Caco-2 (cell line): ENCODE measurements at regions not wholly inside any gene's neighbourhood (a gene's known extent, or its start where the extent isn't known, plus 50 kb on each side); places are given as distances from the start of the nearest gene placed in this dataset.

Experiments
- BruUV-seq: library from RNA; stranded (reverse); fragments of 400-500 nt; replicated peaks from 2 replicates; lab custom pipeline; 2021; lab: Mats Ljungman, UMichigan
- CTCF ChIA-PET: fragments of 300-600 bp; sonication (Branson Sonifier 250); formaldehyde crosslinking; loops from one replicate; lab custom pipeline; 2022; ENCODE audit warnings: antibody characterized with exemption; lab: Charles Lee
- POLR2A ChIA-PET: fragments of 300-600 bp; sonication (Branson Sonifier 250); formaldehyde crosslinking; loops from one replicate; lab custom pipeline; 2022; ENCODE audit warnings: antibody characterized with exemption; lab: Charles Lee
- DNase-seq, 2 experiments: peaks; one replicate each; pipeline versions ENCODE4 v3.0.0 to v3.0.0-alpha.2; 2020 to 2022
- H3K27me3 ChIP-seq: replicated peaks from 2 replicates; pipeline ENCODE4 v1.6.0; 2011; ENCODE audit warnings: low read length; ENCODE audit not compliant: control insufficient read depth, insufficient read depth
- H3K36me3 ChIP-seq: 2 replicates; pipeline ENCODE4 v1.5.1; 2011; ENCODE audit warnings: low read length; ENCODE audit not compliant: control insufficient read depth, insufficient read depth
- H3K4me1 ChIP-seq: fragments of 250-450 bp; sonication (Bioruptor Pico); 2 replicates; pipeline ENCODE4 v1.5.1; 2020; ENCODE audit warnings: mild to moderate bottlenecking
- H3K4me3 ChIP-seq: 2 replicates; pipeline ENCODE4 v1.5.1; 2011; ENCODE audit warnings: low read depth, mild to moderate bottlenecking, control low read depth, low read length
- H3K9me3 ChIP-seq: fragments of 250-450 bp; sonication (Bioruptor Pico); 2 replicates; pipeline ENCODE4 v1.5.1; 2020; ENCODE audit warnings: mild to moderate bottlenecking, moderate library complexity
- H3K27ac Mint-ChIP-seq: one replicate; pipeline ENCODE4 v1.8.0; 2022; ENCODE audit warnings: mixed read lengths; ENCODE audit not compliant: unreplicated experiment
- H3K27me3 Mint-ChIP-seq: one replicate; pipeline ENCODE4 v1.8.0; 2022; ENCODE audit warnings: mixed read lengths; ENCODE audit not compliant: insufficient read depth, unreplicated experiment
- H3K36me3 Mint-ChIP-seq: one replicate; pipeline ENCODE4 v1.8.0; 2022; ENCODE audit warnings: mild to moderate bottlenecking, mixed read lengths; ENCODE audit not compliant: insufficient read depth, unreplicated experiment
- H3K4me1 Mint-ChIP-seq: one replicate; pipeline ENCODE4 v1.8.0; 2022; ENCODE audit warnings: low read depth, mixed read lengths; ENCODE audit not compliant: unreplicated experiment
- H3K4me3 Mint-ChIP-seq: one replicate; pipeline ENCODE4 v1.8.0; 2022; ENCODE audit warnings: mild to moderate bottlenecking, moderate library complexity, mixed read lengths; ENCODE audit not compliant: unreplicated experiment
- H3K9me3 Mint-ChIP-seq: one replicate; pipeline ENCODE4 v1.8.0; 2022; ENCODE audit warnings: mixed read lengths; ENCODE audit not compliant: unreplicated experiment
- CTCF ChIP-seq, 2 experiments: fragments of 200-600 bp in 1 of 2; IDR thresholded peaks; 1 replicate in 1 of 2; 2 replicates in 1 of 2; pipeline versions ENCODE4 v1.5.1 to v1.8.0; 2011 to 2022; ENCODE audit warnings: antibody characterized with exemption in 1 of 2, control low read depth in 1 of 2, inconsistent platforms in 1 of 2, low read depth in 1 of 2, low read length in 1 of 2, mild to moderate bottlenecking in 1 of 2, moderate library complexity in 1 of 2; ENCODE audit not compliant: insufficient read depth in 1 of 2, severe bottlenecking in 1 of 2, unreplicated experiment in 1 of 2
- intact Hi-C: fragments of 100-400 bp; cut with micrococcal nuclease; formaldehyde crosslinking; loops from one replicate; pipeline ENCODE4 v1.10.0; 2022; ENCODE audit not compliant: unreplicated experiment

GRCh38 chr2:37775908-37776250 lies 104.4 kb upstream of the CDC42EP3 start:
- intact Hi-C loops = loop anchor here (2.0 kb wide), 1 partner anchor 27 kb away; no protein-coding TSS in a partner anchor
- no peak overlapping the region for H3K4me3 ChIP-seq
- peaks cover 64% of the 10 kb centered on the region for H3K4me1 ChIP-seq
- Mint-ChIP-seq H3K27ac (peak overlapping the region; percentile 58), H3K4me3 (no peak overlapping the region), H3K4me1 (peaks cover 66% of the 10 kb centered on the region), H3K27me3 (no peaks in the 10 kb centered on the region), H3K9me3 (peaks cover 25% of the 10 kb centered on the region), H3K36me3 (peaks cover 11% of the 10 kb centered on the region)
- ChIA-PET POLR2A (no interaction called here), CTCF (no interaction called here)
- no peak for TF ChIP-seq CTCF (IDR thresholded peaks at IDR 0.05; ENCODE audit: insufficient read depth in 1 of 2, low read depth in 1 of 2, low read length in 1 of 2, severe bottlenecking in 1 of 2, unreplicated experiment in 1 of 2)
- no TSS peak for BruUV-seq
- DNase-seq = peak in 1 of 2 experiments; percentile 20
- H3K27me3 ChIP-seq = no peaks in the 10 kb centered on the region
- H3K9me3 ChIP-seq = no peaks in the 10 kb centered on the region
- no peaks in the 10 kb centered on the region for H3K36me3 ChIP-seq

GRCh38 chr2:37776487-37776886 lies 105.0 kb upstream of the CDC42EP3 start:
- peaks cover 19% of the 10 kb centered on the region for H3K9me3 Mint-ChIP-seq
- H3K4me1 Mint-ChIP-seq = peaks cover 68% of the 10 kb centered on the region
- Histone ChIP-seq H3K9me3 (no peaks in the 10 kb centered on the region), H3K27me3 (no peaks in the 10 kb centered on the region), H3K36me3 (no peaks in the 10 kb centered on the region), H3K4me1 (peaks cover 70% of the 10 kb centered on the region), H3K4me3 (no peak overlapping the region)
- DNase-seq = peak; percentile 29 to 65
- no peaks in the 10 kb centered on the region for H3K27me3 Mint-ChIP-seq
- H3K4me3 Mint-ChIP-seq = no peak overlapping the region
- H3K27ac Mint-ChIP-seq = peak overlapping the region; percentile 58
- peaks cover 7% of the 10 kb centered on the region for H3K36me3 Mint-ChIP-seq
- intact Hi-C loops = loop anchor here (2.0 kb wide), 1 partner anchor 26 kb away; no protein-coding TSS in a partner anchor
- ChIA-PET CTCF (no interaction called here), POLR2A (interaction anchor here (0.6 kb wide), 1 partner anchor 132 kb away, joined by 6 read pairs; no protein-coding TSS in a partner anchor)
- no TSS peak for BruUV-seq
- no peak for TF ChIP-seq CTCF (IDR thresholded peaks at IDR 0.05; ENCODE audit: insufficient read depth in 1 of 2, low read depth in 1 of 2, low read length in 1 of 2, severe bottlenecking in 1 of 2, unreplicated experiment in 1 of 2)

- intact Hi-C loops = loop anchor here (1.0 to 2.0 kb wide), 2 partner anchors 11 to 18 kb away; no protein-coding TSS in a partner anchor
- TF ChIP-seq CTCF (IDR thresholded peaks at IDR 0.05; ENCODE audit: insufficient read depth in 1 of 2, low read depth in 1 of 2, low read length in 1 of 2, severe bottlenecking in 1 of 2, unreplicated experiment in 1 of 2) = no peak
- Mint-ChIP-seq H3K27me3 (no peaks in the 10 kb centered on the region), H3K4me1 (peaks cover 63% of the 10 kb centered on the region), H3K4me3 (no peak overlapping the region), H3K27ac (peak overlapping the region; percentile 1), H3K36me3 (peaks cover 7% of the 10 kb centered on the region), H3K9me3 (peaks cover 19% of the 10 kb centered on the region)
- H3K4me1 ChIP-seq = peaks cover 70% of the 10 kb centered on the region
- BruUV-seq = no TSS peak
- ChIA-PET CTCF (no interaction called here), POLR2A (no interaction called here)
- peak in 1 of 2 experiments; percentile 26 for DNase-seq
- no peak overlapping the region for H3K4me3 ChIP-seq
- no peaks in the 10 kb centered on the region for H3K27me3 ChIP-seq
- H3K36me3 ChIP-seq = no peaks in the 10 kb centered on the region
- no peaks in the 10 kb centered on the region for H3K9me3 ChIP-seq
Measured at GRCh38 chr2:37779139-37779538, 107.7 kb upstream of the CDC42EP3 start.
